HCT116 (cell line): ENCODE measurements at regions not wholly inside any gene's neighbourhood (a gene's known extent, or its start where the extent isn't known, plus 50 kb on each side); places are given as distances from the start of the nearest gene placed in this dataset.

Source experiments
- ATAC-seq: fragments of 200-7000 bp; cut with Tn5 transposase; 2 replicates; pipeline ENCODE4 v1.9.1; 2020; ENCODE audit warnings: mild to moderate bottlenecking, moderate library complexity
- BruUV-seq: library from RNA; stranded (reverse); fragments of 400-500 nt; replicated peaks from 2 replicates; lab custom pipeline; 2021; lab: Mats Ljungman, UMichigan
- CTCF ChIA-PET: fragments of 300-600 bp; sonication (Branson Sonifier 250); formaldehyde crosslinking; loops from one replicate; lab custom pipeline; 2021; ENCODE audit warnings: antibody characterized with exemption; lab: Charles Lee
- POLR2A ChIA-PET: fragments of 300-600, 350-600 bp; sonication (Branson Sonifier 250); formaldehyde crosslinking; loops from one replicate; lab custom pipeline; 2021; ENCODE audit warnings: antibody characterized with exemption; lab: Charles Lee
- RAD21 ChIA-PET, 2 experiments: fragments of 300-600 bp; sonication (Branson Sonifier 250); formaldehyde crosslinking; loops; one replicate each; lab custom pipeline; 2023; ENCODE audit warnings: low total read pairs in 2 of 2; ENCODE audit not compliant: uncharacterized antibody in 2 of 2, unreplicated experiment in 2 of 2, low non-redundant PET in 1 of 2; lab: Charles Lee
- DNase-seq: peaks from one replicate; pipeline ENCODE4 v3.0.0-alpha.2; 2010; ENCODE audit warnings: low read depth, low spot score
- H2AFZ ChIP-seq: fragments of 200-600 bp; shearing (Covaris generic), sonication (generic); 2 replicates; pipeline ENCODE4 v1.6.1; 2017; ENCODE audit warnings: low read depth, mixed run types, mixed read lengths, antibody characterized with exemption, low read length; ENCODE audit not compliant: poor library complexity, severe bottlenecking
- H3K27ac ChIP-seq: 2 replicates; pipeline ENCODE4 v1.5.1; 2012; ENCODE audit warnings: low read depth, low read length
- H3K27me3 ChIP-seq: fragments of 200-600 bp; sonication (generic); 2 replicates; pipeline ENCODE4 v1.6.1; 2016; ENCODE audit warnings: mixed run types, low read length, mixed read lengths; ENCODE audit not compliant: insufficient read depth
- H3K36me3 ChIP-seq, 2 experiments: fragments of 200-500 bp in 1 of 2; fragments of 200-600 bp in 1 of 2; sonication (Bioruptor generic) in 1 of 2; sonication (generic) in 1 of 2; 2 replicates each; pipeline versions ENCODE4 v1.5.1 to v1.6.1; 2014 to 2016; ENCODE audit warnings: low read length in 2 of 2, inconsistent platforms in 1 of 2, mixed read lengths in 1 of 2, mixed run types in 1 of 2; ENCODE audit not compliant: insufficient read depth in 2 of 2, control insufficient read depth in 1 of 2
- H3K4me1 ChIP-seq, 2 experiments: fragments of 200-600 bp in 1 of 2; sonication (generic) in 1 of 2; 2 replicates each; pipeline versions ENCODE4 v1.5.1 to v1.6.1; 2012 to 2017; ENCODE audit warnings: low read length in 2 of 2, inconsistent platforms in 1 of 2, mild to moderate bottlenecking in 1 of 2, mixed read lengths in 1 of 2, mixed run types in 1 of 2, moderate library complexity in 1 of 2; ENCODE audit not compliant: insufficient read depth in 2 of 2, control insufficient read depth in 1 of 2
- H3K4me2 ChIP-seq: fragments of 200-600 bp; sonication (generic); 2 replicates; pipeline ENCODE4 v1.6.1; 2017; ENCODE audit warnings: mixed run types, low read length, mixed read lengths
- H3K4me3 ChIP-seq, 2 experiments: fragments of 200-600 bp in 1 of 2; sonication (generic) in 1 of 2; replicated peaks in 1 of 2; 2 replicates each; pipeline ENCODE4 v1.5.1; 2011 to 2016; ENCODE audit warnings: low read length in 2 of 2, control low read depth in 1 of 2, low read depth in 1 of 2, mild to moderate bottlenecking in 1 of 2, mixed read lengths in 1 of 2, mixed run types in 1 of 2
- H3K79me2 ChIP-seq: fragments of 200-600 bp; sonication (generic); 2 replicates; pipeline ENCODE4 v1.6.1; 2017; ENCODE audit warnings: mild to moderate bottlenecking, mixed run types, low read length, moderate library complexity, mixed read lengths; ENCODE audit not compliant: insufficient read depth
- H3K9ac ChIP-seq: fragments of 200-600 bp; sonication (generic); 2 replicates; pipeline ENCODE4 v1.6.1; 2016; ENCODE audit warnings: low read length, mixed read lengths
- H3K9me2 ChIP-seq: fragments of 200-600 bp; sonication (generic), shearing (Covaris generic); 2 replicates; pipeline ENCODE4 v1.6.1; 2017; ENCODE audit warnings: mixed run types, mild to moderate bottlenecking, moderate library complexity; ENCODE audit not compliant: insufficient read depth
- H3K9me3 ChIP-seq, 2 experiments: fragments of 200-500 bp in 1 of 2; fragments of 200-600 bp in 1 of 2; sonication (Bioruptor generic) in 1 of 2; sonication (generic) in 1 of 2; 2 replicates each; pipeline ENCODE4 v1.6.1; 2014 to 2017; ENCODE audit warnings: low read length in 2 of 2, mixed read lengths in 2 of 2, inconsistent platforms in 1 of 2, low read depth in 1 of 2, mild to moderate bottlenecking in 1 of 2, mixed run types in 1 of 2, moderate library complexity in 1 of 2; ENCODE audit not compliant: control insufficient read depth in 1 of 2, insufficient read depth in 1 of 2
- H4K20me1 ChIP-seq: fragments of 200-600 bp; sonication (generic), shearing (Covaris generic); 2 replicates; pipeline ENCODE4 v1.6.1; 2017; ENCODE audit warnings: mixed run types, mild to moderate bottlenecking, moderate library complexity; ENCODE audit not compliant: insufficient read depth
- CTCF ChIP-seq, 3 experiments: fragments of 200-600 bp in 1 of 3; sonication (generic) in 1 of 3; IDR thresholded peaks in 2 of 3; conservative IDR thresholded peaks in 1 of 3; 2 replicates each; pipeline ENCODE4 v1.5.1; 2012 to 2017; ENCODE audit warnings: low read depth in 2 of 3, low read length in 2 of 3, antibody characterized with exemption in 1 of 3, borderline replicate concordance in 1 of 3, control low read depth in 1 of 3, mild to moderate bottlenecking in 1 of 3, mixed read lengths in 1 of 3, mixed run types in 1 of 3, moderate library complexity in 1 of 3; ENCODE audit not compliant: insufficient read depth in 1 of 3
- EGR1 ChIP-seq: IDR thresholded peaks from 2 replicates; pipeline ENCODE4 v1.6.1; 2012; ENCODE audit warnings: low read depth
- ELF1 ChIP-seq: IDR thresholded peaks from 2 replicates; pipeline ENCODE4 v1.6.1; 2012; ENCODE audit warnings: low read depth, borderline replicate concordance
- EZH2phosphoT487 ChIP-seq: fragments of 200-600 bp; IDR thresholded peaks from 2 replicates; pipeline ENCODE4 v1.6.1; 2018; ENCODE audit warnings: antibody characterized with exemption, borderline replicate concordance
- JUND ChIP-seq: IDR thresholded peaks from 2 replicates; pipeline ENCODE4 v1.6.1; 2012
- POLR2AphosphoS5 ChIP-seq: IDR thresholded peaks from 2 replicates; pipeline ENCODE4 v1.6.1; 2011; ENCODE audit warnings: mild to moderate bottlenecking, low read depth, low read length, moderate library complexity
- SIN3A ChIP-seq: IDR thresholded peaks from 2 replicates; pipeline ENCODE4 v1.6.1; 2012; ENCODE audit warnings: low read depth
- TCF7L2 ChIP-seq: IDR thresholded peaks from 2 replicates; pipeline ENCODE4 v1.7.0; 2011; ENCODE audit warnings: borderline replicate concordance, inconsistent platforms; ENCODE audit not compliant: insufficient read depth, insufficient read length; ENCODE audit errors: extremely low read depth
- ZFX ChIP-seq: fragments of 450-650 bp; IDR thresholded peaks from 2 replicates; pipeline ENCODE4 v1.6.1; 2017
- intact Hi-C: fragments of 100-400 bp; cut with micrococcal nuclease; formaldehyde crosslinking; loops from 2 replicates; pipeline ENCODE4 v1.10.0; 2022

GRCh38 chr7:157470017-157470322, 133.2 kb downstream of the DNAJB6 start:
- H3K79me2 ChIP-seq = no peaks in the 10 kb centered on the region
- no peak for DNase-seq
- TF ChIP-seq JUND (no peak), EZH2phosphoT487 (no peak)

DNA sequence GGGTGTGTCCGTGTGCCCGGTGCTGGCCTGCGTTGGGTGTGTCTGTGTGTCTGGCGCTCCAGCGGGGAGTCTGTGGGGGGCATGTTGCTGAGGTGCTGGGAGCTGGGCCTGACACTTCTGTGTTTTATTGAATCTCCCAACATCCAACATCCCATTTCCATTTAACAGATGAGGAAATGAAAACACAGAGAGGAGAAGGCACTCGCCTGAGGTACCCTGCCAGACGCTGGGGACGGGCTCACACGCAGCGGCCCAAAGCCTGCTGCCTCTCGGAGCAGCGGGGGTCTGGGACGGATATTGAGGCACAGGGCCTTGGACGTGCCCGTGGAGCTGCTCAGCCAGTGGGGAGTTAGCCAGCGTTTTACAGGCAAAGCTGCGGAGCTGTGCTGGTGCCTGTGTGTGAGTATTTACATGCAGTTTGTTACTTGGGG, 133.9 kb downstream of the DNAJB6 start:
- Histone ChIP-seq H3K9me2 (no peaks in the 10 kb centered on the region), H3K27me3 (0 out of 2 replicates have a peak, but pooled peaks cover 3% of the 10 kb centered on the region), H3K36me3 (no peaks in the 10 kb centered on the region), H2AFZ (no peak overlapping the region), H3K4me2 (no peak overlapping the region), H3K9ac (no peak overlapping the region), H4K20me1 (no peaks in the 10 kb centered on the region), H3K79me2 (no peaks in the 10 kb centered on the region), H3K27ac (no peak overlapping the region; the same call in 1 of the 2 replicates), H3K4me1 (peaks cover 0 to 7% of the 10 kb centered on the region in 2 experiments; a peak in 1 of 4 replicates), H3K9me3 (peaks cover 4 to 16% of the 10 kb centered on the region in 2 experiments; a peak in 2 of 4 replicates), H3K4me3 (no peak overlapping the region)
- intact Hi-C loops = no loop called here
- CTCF ChIA-PET = no interaction called here
- BruUV-seq = no TSS peak
- ATAC-seq = no peak
- RAD21 ChIA-PET = no interaction called here
- POLR2A ChIA-PET = no interaction called here
- no peak for DNase-seq
- TF ChIP-seq EGR1 (no peak), POLR2AphosphoS5 (no peak), ELF1 (no peak), JUND (no peak), ZFX (no peak), TCF7L2 (no peak), CTCF (IDR thresholded peaks at IDR 0.05 in 2 of 3, conservative IDR thresholded peaks at IDR 0.05 in 1 of 3; ENCODE audit: borderline replicate concordance in 1 of 3, insufficient read depth in 1 of 3, low read depth in 2 of 3, low read length in 2 of 3) (no peak), SIN3A (no peak)

More at GRCh38 chr7:157470017-157470322, 133.2 kb downstream of the DNAJB6 start:
- Histone ChIP-seq H3K4me3 (no peak overlapping the region), H2AFZ (no peak overlapping the region), H3K4me2 (no peak overlapping the region), H3K9me2 (no peaks in the 10 kb centered on the region), H3K9me3 (peaks cover 4 to 16% of the 10 kb centered on the region in 2 experiments; a peak in 2 of 4 replicates), H3K36me3 (no peaks in the 10 kb centered on the region), H4K20me1 (no peaks in the 10 kb centered on the region), H3K27ac (no peak overlapping the region; the same call in 1 of the 2 replicates), H3K9ac (no peak overlapping the region), H3K27me3 (0 out of 2 replicates have a peak, but pooled peaks cover 6% of the 10 kb centered on the region), H3K4me1 (peaks cover 0 to 7% of the 10 kb centered on the region in 2 experiments; a peak in 1 of 4 replicates)
- ATAC-seq = no peak
- RAD21 ChIA-PET = no interaction called here
- BruUV-seq = no TSS peak
- CTCF ChIA-PET = no interaction called here
- intact Hi-C loops = no loop called here
- POLR2A ChIA-PET = no interaction called here
